Thyroid gland (tissue), 4 donors: ENCODE measurements at regions not wholly inside any gene's neighbourhood (a gene's known extent, or its start where the extent isn't known, plus 50 kb on each side); places are given as distances from the start of the nearest gene placed in this dataset.

Experiments used
- DNase-seq, 2 donors: peaks; one replicate each; pipeline ENCODE4 v3.0.0-alpha.2; 2019
- H3K27ac ChIP-seq, 3 donors: fragments of 200-600 bp; sonication (generic); 1 replicate in 2 of 3; 2 replicates in 1 of 3; pipeline ENCODE4 v1.5.1; 2016 to 2019; ENCODE audit warnings: mild to moderate bottlenecking in 1 of 3, moderate library complexity in 1 of 3
- H3K27me3 ChIP-seq: fragments of 200-600 bp; sonication (generic); one replicate; pipeline ENCODE4 v1.5.1; 2019
- H3K36me3 ChIP-seq, 2 donors: fragments of 200-600 bp; sonication (generic); one replicate each; pipeline ENCODE4 v1.5.1; 2016 to 2019
- H3K4me1 ChIP-seq, 2 donors: fragments of 200-600 bp; sonication (generic); one replicate each; pipeline ENCODE4 v1.5.1; 2017 to 2019
- H3K4me3 ChIP-seq, 3 donors: fragments of 200-600 bp; sonication (generic); replicated peaks in 1 of 3; 1 replicate in 2 of 3; 2 replicates in 1 of 3; pipeline ENCODE4 v1.5.1; 2016; ENCODE audit warnings: mild to moderate bottlenecking in 1 of 3
- H3K9me3 ChIP-seq: fragments of 200-600 bp; sonication (generic); one replicate; pipeline ENCODE4 v1.5.1; 2017
- CTCF ChIP-seq, 6 experiments: fragments of 200-600 bp in 3 of 6; fragments of 450-650 bp in 3 of 6; sonication (generic) in 3 of 6; IDR thresholded peaks; one replicate each; pipeline ENCODE4 v1.5.1; 2016 to 2019; ENCODE audit warnings: antibody characterized with exemption in 6 of 6, mild to moderate bottlenecking in 2 of 6, inconsistent platforms in 1 of 6, moderate library complexity in 1 of 6
- POLR2A ChIP-seq, 2 donors: fragments of 450-650 bp; IDR thresholded peaks; one replicate each; pipeline ENCODE4 v1.6.1; 2017; ENCODE audit warnings: antibody characterized with exemption in 2 of 2, mild to moderate bottlenecking in 2 of 2, moderate library complexity in 1 of 2
- WGBS, 2 donors: methylation state at CpG; one replicate each; pipeline ENCODE4 v1.1.5; 2017; 5-methylcytosine and 5-hydroxymethylcytosine counted together
- intact Hi-C: fragments of 100-400 bp; cut with DNase I; formaldehyde crosslinking; loops from one replicate; pipeline ENCODE4 v1.15.1; 2023

GRCh38 chr6:147046141-147046877 is 157.9 kb upstream of the STXBP5 start:
- no peak overlapping the region for H3K4me3 ChIP-seq
- no peaks in the 10 kb centered on the region for H3K27me3 ChIP-seq
- WGBS, 2 donors, result 62 to 70% methylated on average over 4 of the region's 4 CpGs
- intact Hi-C loops, result no loop called here
- TF ChIP-seq POLR2A (IDR thresholded peaks at IDR 0.05) (no peak), CTCF (IDR thresholded peaks at IDR 0.05) (no peak)
- H3K9me3 ChIP-seq, result no peaks in the 10 kb centered on the region
- H3K36me3 ChIP-seq, result no peaks in the 10 kb centered on the region
- no peak overlapping the region for H3K27ac ChIP-seq
- no peak for DNase-seq
- no peaks in the 10 kb centered on the region for H3K4me1 ChIP-seq

- 93 to 97% methylated on average over 3 of the region's 3 CpGs for WGBS, 2 donors
- intact Hi-C loops, result no loop called here
- DNase-seq, result no peak
These were observed 155.3 kb upstream of the STXBP5 start for GRCh38 chr6:147048930-147049329.

GRCh38 chr6:147053311-147053921 is 150.8 kb upstream of the STXBP5 start:
- no peak overlapping the region for H3K27ac ChIP-seq
- 93 to 98% methylated on average over 2 of the region's 2 CpGs for WGBS, 2 donors
- no peak overlapping the region for H3K4me3 ChIP-seq
- DNase-seq, result no peak
- no peaks in the 10 kb centered on the region for H3K36me3 ChIP-seq
- intact Hi-C loops, result no loop called here
- H3K4me1 ChIP-seq, result no peaks in the 10 kb centered on the region
- H3K27me3 ChIP-seq, result no peaks in the 10 kb centered on the region
- TF ChIP-seq POLR2A (IDR thresholded peaks at IDR 0.05) (no peak), CTCF (IDR thresholded peaks at IDR 0.05) (no peak)
- no peaks in the 10 kb centered on the region for H3K9me3 ChIP-seq

More at GRCh38 chr6:147048930-147049329, 155.3 kb upstream of the STXBP5 start:
- Histone ChIP-seq H3K36me3 (no peaks in the 10 kb centered on the region), H3K4me3 (no peak overlapping the region), H3K27ac (no peak overlapping the region), H3K4me1 (no peaks in the 10 kb centered on the region), H3K27me3 (no peaks in the 10 kb centered on the region), H3K9me3 (no peaks in the 10 kb centered on the region)
- TF ChIP-seq POLR2A (IDR thresholded peaks at IDR 0.05) (no peak), CTCF (IDR thresholded peaks at IDR 0.05) (no peak)

- no peaks in the 10 kb centered on the region for H3K36me3 ChIP-seq
- H3K9me3 ChIP-seq, result no peaks in the 10 kb centered on the region
- TF ChIP-seq POLR2A (IDR thresholded peaks at IDR 0.05) (no peak), CTCF (IDR thresholded peaks at IDR 0.05) (no peak)
- no peak for DNase-seq
- no peak overlapping the region for H3K27ac ChIP-seq
- no peaks in the 10 kb centered on the region for H3K27me3 ChIP-seq
- WGBS, 2 donors, result 86 to 88% methylated on average over 3 of the region's 3 CpGs
- no peak overlapping the region for H3K4me3 ChIP-seq
- intact Hi-C loops, result no loop called here
- no peaks in the 10 kb centered on the region for H3K4me1 ChIP-seq
These were observed 150.1 kb upstream of the STXBP5 start for GRCh38 chr6:147054158-147054557.

- TF ChIP-seq CTCF (IDR thresholded peaks at IDR 0.05), result no peak
- TF ChIP-seq POLR2A (IDR thresholded peaks at IDR 0.05), result no peak
- H3K4me3 ChIP-seq, result no peak overlapping the region
- H3K9me3 ChIP-seq, result no peaks in the 10 kb centered on the region
- intact Hi-C loops, result no loop called here
- no peaks in the 10 kb centered on the region for H3K36me3 ChIP-seq
- H3K27me3 ChIP-seq, result no peaks in the 10 kb centered on the region
- no peak for DNase-seq
- WGBS, 2 donors, result 89 to 90% methylated on average over 3 of the region's 3 CpGs
- no peaks in the 10 kb centered on the region for H3K4me1 ChIP-seq
- H3K27ac ChIP-seq, result no peak overlapping the region
These were observed 149.3 kb upstream of the STXBP5 start for GRCh38 chr6:147054871-147055270.
